ENCODE measurements at regions not wholly inside any gene's neighbourhood (a gene's known extent, or its start where the extent isn't known, plus 50 kb on each side); places are given as distances from the start of the nearest gene placed in this dataset.

DNA sequence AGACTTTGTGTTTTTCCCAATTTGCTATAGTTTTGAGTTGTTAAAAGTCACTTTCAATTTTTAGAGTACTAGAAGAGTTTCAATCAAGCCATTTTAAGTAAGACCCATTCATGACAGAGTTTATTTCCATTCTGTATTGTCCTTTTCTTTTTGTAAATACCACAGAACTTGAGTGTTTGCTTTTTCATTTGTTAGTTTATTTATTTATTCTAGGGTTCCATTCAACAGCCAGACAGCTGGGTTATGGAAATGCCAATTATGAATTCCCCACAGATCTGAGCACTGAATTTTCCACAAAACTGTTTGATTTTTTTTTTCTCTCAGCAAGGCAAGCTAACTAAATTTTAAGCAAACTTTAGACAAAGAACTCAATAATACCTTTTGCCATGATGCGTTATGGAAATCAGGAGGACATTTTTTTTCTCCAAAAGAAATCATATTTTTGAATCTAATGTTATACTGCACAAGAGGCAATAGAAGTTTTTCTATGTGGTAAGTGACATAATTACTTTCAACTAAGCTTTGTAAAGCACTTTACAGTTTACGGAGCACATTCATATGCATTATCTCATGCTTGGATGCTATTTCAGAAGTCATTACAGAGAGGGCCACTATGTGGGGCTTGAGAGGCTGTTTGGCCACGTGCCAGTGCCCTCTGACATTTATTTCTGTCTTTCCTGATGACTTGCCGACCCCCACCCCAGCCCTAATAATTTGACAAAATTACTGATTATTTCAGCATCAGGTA lies 181.5 kb downstream of the VRK1 start:
- TF ChIP-seq, protein P1, sequence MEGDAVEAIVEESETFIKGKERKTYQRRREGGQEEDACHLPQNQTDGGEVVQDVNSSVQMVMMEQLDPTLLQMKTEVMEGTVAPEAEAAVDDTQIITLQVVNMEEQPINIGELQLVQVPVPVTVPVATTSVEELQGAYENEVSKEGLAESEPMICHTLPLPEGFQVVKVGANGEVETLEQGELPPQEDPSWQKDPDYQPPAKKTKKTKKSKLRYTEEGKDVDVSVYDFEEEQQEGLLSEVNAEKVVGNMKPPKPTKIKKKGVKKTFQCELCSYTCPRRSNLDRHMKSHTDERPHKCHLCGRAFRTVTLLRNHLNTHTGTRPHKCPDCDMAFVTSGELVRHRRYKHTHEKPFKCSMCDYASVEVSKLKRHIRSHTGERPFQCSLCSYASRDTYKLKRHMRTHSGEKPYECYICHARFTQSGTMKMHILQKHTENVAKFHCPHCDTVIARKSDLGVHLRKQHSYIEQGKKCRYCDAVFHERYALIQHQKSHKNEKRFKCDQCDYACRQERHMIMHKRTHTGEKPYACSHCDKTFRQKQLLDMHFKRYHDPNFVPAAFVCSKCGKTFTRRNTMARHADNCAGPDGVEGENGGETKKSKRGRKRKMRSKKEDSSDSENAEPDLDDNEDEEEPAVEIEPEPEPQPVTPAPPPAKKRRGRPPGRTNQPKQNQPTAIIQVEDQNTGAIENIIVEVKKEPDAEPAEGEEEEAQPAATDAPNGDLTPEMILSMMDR (IDR thresholded peaks at IDR 0.05; ENCODE audit: insufficient read depth, low read depth, low read length), result no peak
- no peak for TF ChIP-seq EZH2 (IDR thresholded peaks at IDR 0.05; ENCODE audit: insufficient read depth, low read length)

Measured in astrocyte (in vitro differentiated cells and primary cell).